NCI-H526 treated with DMSO at 0.1 percent for 48 hours (cell line): ENCODE measurements at regions not wholly inside any gene's neighbourhood (a gene's known extent, or its start where the extent isn't known, plus 50 kb on each side); places are given as distances from the start of the nearest gene placed in this dataset.
"Not testable (repeated sequence)": the region's sequence is repeated elsewhere in the genome, so short reads cannot be mapped to it uniquely, and the experiment has no call there.

ENCODE experiments used
- DNase-seq: peaks from one replicate; lab custom pipeline; 2025; lab: John Stamatoyannopoulos, UW

- DNase-seq, result not testable (repeated sequence)
These were observed 521.8 kb upstream of the GNPDA2 start for GRCh38 chr4:45248106-45248505.

- no peak for DNase-seq
These were observed 515.6 kb upstream of the GNPDA2 start for GRCh38 chr4:45241976-45242375.

GRCh38 chr4:45229206-45229605 is 502.9 kb upstream of the GNPDA2 start:
- no peak for DNase-seq

- DNase-seq, result no peak
These were observed 489.7 kb upstream of the GNPDA2 start for GRCh38 chr4:45215976-45216542.

GRCh38 chr4:45208476-45208875 is 482.1 kb upstream of the GNPDA2 start:
- not testable (repeated sequence) for DNase-seq

- not testable (repeated sequence) for DNase-seq
These were observed 481.5 kb upstream of the GNPDA2 start for GRCh38 chr4:45207864-45208331.

GRCh38 chr4:45207241-45207863 is 481.0 kb upstream of the GNPDA2 start:
- DNase-seq, result not testable (repeated sequence)

- DNase-seq, result no peak
These were observed 473.4 kb upstream of the GNPDA2 start for GRCh38 chr4:45199736-45200135.

GRCh38 chr4:45188501-45188900 is 462.1 kb upstream of the GNPDA2 start:
- DNase-seq, result no peak

- no peak for DNase-seq
These were observed 459.9 kb upstream of the GNPDA2 start for GRCh38 chr4:45186249-45186648.

- DNase-seq, result no peak
These were observed 457.5 kb upstream of the GNPDA2 start for GRCh38 chr4:45183905-45184304.

- no peak for DNase-seq
These were observed 446.3 kb upstream of the GNPDA2 start for GRCh38 chr4:45172636-45173035.

GRCh38 chr4:45160951-45161350 is 434.6 kb upstream of the GNPDA2 start:
- DNase-seq, result no peak

- DNase-seq, result no peak
These were observed 428.9 kb upstream of the GNPDA2 start for GRCh38 chr4:45155081-45155777.

- DNase-seq, result no peak
These were observed 421.5 kb upstream of the GNPDA2 start for GRCh38 chr4:45147866-45148265.

- DNase-seq, result no peak
These were observed 404.7 kb upstream of the GNPDA2 start for GRCh38 chr4:45131020-45131419.

GRCh38 chr4:45122406-45122805 is 396.1 kb upstream of the GNPDA2 start:
- DNase-seq, result no peak

- no peak for DNase-seq
These were observed 395.1 kb upstream of the GNPDA2 start for GRCh38 chr4:45121426-45121975.

GRCh38 chr4:45120163-45120562 is 393.8 kb upstream of the GNPDA2 start:
- DNase-seq, result no peak

- no peak for DNase-seq
These were observed 393.0 kb upstream of the GNPDA2 start for GRCh38 chr4:45119376-45119775.

- no peak for DNase-seq
These were observed 376.4 kb upstream of the GNPDA2 start for GRCh38 chr4:45102716-45103115.

- DNase-seq, result no peak
These were observed 374.8 kb upstream of the GNPDA2 start for GRCh38 chr4:45100956-45101818.
